Right lobe of liver (tissue), 6 donors: ENCODE measurements at regions not wholly inside any gene's neighbourhood (a gene's known extent, or its start where the extent isn't known, plus 50 kb on each side); places are given as distances from the start of the nearest gene placed in this dataset.

Source experiments
- ATAC-seq, 4 donors: fragments of 200-7000 bp; cut with Tn5 transposase; one replicate each; pipeline ENCODE4 v1.9.1; 2020; ENCODE audit warnings: mild to moderate bottlenecking in 4 of 4, moderate library complexity in 4 of 4
- DNase-seq, 3 donors: peaks; one replicate each; pipeline ENCODE4 v3.0.0-alpha.2; 2020
- H3K27ac ChIP-seq, 3 donors: fragments of 200-600 bp; one replicate each; pipeline ENCODE4 v1.8.0; 2022
- H3K27me3 ChIP-seq, 2 donors: fragments of 200-600 bp; one replicate each; pipeline ENCODE4 v1.8.0; 2022
- H3K36me3 ChIP-seq, 4 donors: fragments of 200-600 bp; sonication (generic) in 1 of 4; one replicate each; pipeline versions ENCODE4 v1.5.1 to v1.8.0; 2017 to 2022; ENCODE audit warnings: control low read depth in 1 of 4
- H3K4me1 ChIP-seq, 4 donors: fragments of 200-600 bp; sonication (generic) in 1 of 4; one replicate each; pipeline versions ENCODE4 v1.5.1 to v1.8.0; 2017 to 2022; ENCODE audit warnings: control low read depth in 1 of 4
- H3K4me3 ChIP-seq, 3 donors: fragments of 200-600 bp; one replicate each; pipeline ENCODE4 v1.8.0; 2022
- H3K9me3 ChIP-seq, 4 donors: fragments of 200-600 bp; sonication (generic) in 1 of 4; one replicate each; pipeline versions ENCODE4 v1.5.1 to v1.8.0; 2017 to 2022; ENCODE audit warnings: control low read depth in 1 of 4
- CTCF ChIP-seq, 4 donors: fragments of 200-600 bp in 3 of 4; fragments of 450-650 bp in 1 of 4; IDR thresholded peaks; one replicate each; pipeline versions ENCODE4 v1.5.1 to v1.8.0; 2016 to 2022; ENCODE audit warnings: antibody characterized with exemption in 4 of 4, mild to moderate bottlenecking in 2 of 4
- POLR2A ChIP-seq: fragments of 450-650 bp; IDR thresholded peaks from one replicate; pipeline ENCODE4 v1.6.1; 2017; ENCODE audit warnings: antibody characterized with exemption, mild to moderate bottlenecking
- WGBS: methylation state at CpG from one replicate; pipeline ENCODE4 v1.1.6; 2018; ENCODE audit warnings: low coverage, low lambda C conversion rate; ENCODE audit not compliant: insufficient coverage; ENCODE audit errors: missing lambda C conversion rate; 5-methylcytosine and 5-hydroxymethylcytosine counted together
- intact Hi-C, 2 donors: fragments of 100-400 bp; cut with DNase I; formaldehyde crosslinking; loops; one replicate each; pipeline versions ENCODE4 v1.11.2 to v1.14.1; 2022
- donor health status: DM: no; HTN: yes; CAD: no.
- donor health status: DM: no; HTN: no; CAD: no.
- donor health status: DM: no; HTN: no; CAD: no.
- donor health status: DM: no; HTN: yes; CAD: no.
- donor health status: DM: no; HTN: yes; CAD: no.

- H3K9me3 ChIP-seq: no peaks in the 10 kb centered on the region
- DNase-seq (no peak), ATAC-seq (no peak)
- H3K4me3 ChIP-seq: no peak overlapping the region
- TF ChIP-seq CTCF (IDR thresholded peaks at IDR 0.05) (no peak), POLR2A (no peak)
- intact Hi-C loops: no loop called here
- no peaks in the 10 kb centered on the region for H3K36me3 ChIP-seq
- 72% methylated on average over 2 of the region's 2 CpGs for WGBS
- no peaks in the 10 kb centered on the region for H3K4me1 ChIP-seq
- H3K27ac ChIP-seq: no peak overlapping the region
- no peaks in the 10 kb centered on the region for H3K27me3 ChIP-seq
These were observed 51.4 kb upstream of the SOX2 start for GRCh38 chr3:181660337-181660736.

- Histone ChIP-seq H3K27ac (no peak overlapping the region), H3K4me3 (no peak overlapping the region), H3K36me3 (no peaks in the 10 kb centered on the region), H3K4me1 (no peaks in the 10 kb centered on the region), H3K27me3 (no peaks in the 10 kb centered on the region), H3K9me3 (no peaks in the 10 kb centered on the region)
- 93% methylated on average over 1 of the region's 1 CpG for WGBS
- DNase-seq (no peak), ATAC-seq (no peak)
- TF ChIP-seq POLR2A: no peak
- no peak for TF ChIP-seq CTCF (IDR thresholded peaks at IDR 0.05)
- intact Hi-C loops: no loop called here
These were observed 74.3 kb upstream of the SOX2 start for GRCh38 chr3:181637456-181637855.

GRCh38 chr3:181637056-181637455 is 74.7 kb upstream of the SOX2 start:
- Histone ChIP-seq H3K27me3 (no peaks in the 10 kb centered on the region), H3K4me3 (no peak overlapping the region), H3K27ac (no peak overlapping the region), H3K36me3 (no peaks in the 10 kb centered on the region), H3K9me3 (no peaks in the 10 kb centered on the region), H3K4me1 (no peaks in the 10 kb centered on the region)
- intact Hi-C loops: no loop called here
- TF ChIP-seq POLR2A (no peak), CTCF (IDR thresholded peaks at IDR 0.05) (no peak)
- DNase-seq: no peak
- no peak for ATAC-seq
- 67% methylated on average over 1 of the region's 4 CpGs for WGBS

- DNase-seq (no peak), ATAC-seq (no peak)
- Histone ChIP-seq H3K9me3 (no peaks in the 10 kb centered on the region), H3K4me1 (no peaks in the 10 kb centered on the region), H3K4me3 (no peak overlapping the region), H3K27me3 (no peaks in the 10 kb centered on the region), H3K36me3 (no peaks in the 10 kb centered on the region), H3K27ac (no peak overlapping the region)
- 59% methylated on average over 4 of the region's 4 CpGs for WGBS
- TF ChIP-seq POLR2A: no peak
- TF ChIP-seq CTCF (IDR thresholded peaks at IDR 0.05): no peak
- intact Hi-C loops: no loop called here
These were observed 76.6 kb upstream of the SOX2 start for GRCh38 chr3:181635141-181635540.

- no peaks in the 10 kb centered on the region for H3K27me3 ChIP-seq
- DNase-seq: no peak
- ATAC-seq: no peak
- 77% methylated on average over 6 of the region's 7 CpGs for WGBS
- TF ChIP-seq POLR2A (no peak), CTCF (IDR thresholded peaks at IDR 0.05) (no peak)
- H3K4me3 ChIP-seq: no peak overlapping the region
- H3K27ac ChIP-seq: no peak overlapping the region
- H3K4me1 ChIP-seq: no peaks in the 10 kb centered on the region
- intact Hi-C loops: no loop called here
- H3K36me3 ChIP-seq: no peaks in the 10 kb centered on the region
- H3K9me3 ChIP-seq: no peaks in the 10 kb centered on the region
These were observed 78.2 kb upstream of the SOX2 start for GRCh38 chr3:181633556-181633955.
